ENCODE measurements at regions not wholly inside any gene's neighbourhood (a gene's known extent, or its start where the extent isn't known, plus 50 kb on each side); places are given as distances from the start of the nearest gene placed in this dataset.

DNA sequence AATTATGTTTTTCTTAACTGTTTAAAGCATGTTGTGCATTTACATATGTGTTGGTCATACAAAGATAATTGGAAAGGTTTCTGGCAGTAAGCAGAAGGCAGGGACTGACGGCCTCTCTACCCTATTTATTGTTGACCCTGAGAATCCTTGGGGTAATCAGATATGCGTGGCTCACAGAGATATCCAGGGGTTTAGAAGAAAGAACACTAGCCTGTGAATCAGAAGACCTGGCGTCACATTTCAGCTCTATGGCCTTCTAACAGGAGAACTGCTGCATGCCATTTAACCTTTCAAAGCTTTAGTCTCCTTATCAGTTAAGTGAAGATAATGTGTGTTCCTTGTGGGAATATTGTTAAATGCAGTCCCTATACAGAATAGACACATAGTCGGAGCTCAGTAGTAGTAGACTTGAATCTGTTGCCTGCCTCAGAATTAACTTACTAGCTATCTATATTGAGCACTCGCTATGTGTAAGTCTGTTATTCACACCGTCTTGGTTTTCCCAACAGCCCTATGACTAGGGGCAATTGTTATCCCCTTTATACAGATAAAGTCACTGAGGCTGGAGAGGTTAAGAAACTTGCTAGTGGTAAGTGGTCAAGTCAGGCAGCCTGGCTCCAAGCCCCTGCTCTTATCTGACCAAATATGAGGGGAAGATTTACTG lies 129.6 kb upstream of the ANKRD1 start:
- TF ChIP-seq, protein P1, sequence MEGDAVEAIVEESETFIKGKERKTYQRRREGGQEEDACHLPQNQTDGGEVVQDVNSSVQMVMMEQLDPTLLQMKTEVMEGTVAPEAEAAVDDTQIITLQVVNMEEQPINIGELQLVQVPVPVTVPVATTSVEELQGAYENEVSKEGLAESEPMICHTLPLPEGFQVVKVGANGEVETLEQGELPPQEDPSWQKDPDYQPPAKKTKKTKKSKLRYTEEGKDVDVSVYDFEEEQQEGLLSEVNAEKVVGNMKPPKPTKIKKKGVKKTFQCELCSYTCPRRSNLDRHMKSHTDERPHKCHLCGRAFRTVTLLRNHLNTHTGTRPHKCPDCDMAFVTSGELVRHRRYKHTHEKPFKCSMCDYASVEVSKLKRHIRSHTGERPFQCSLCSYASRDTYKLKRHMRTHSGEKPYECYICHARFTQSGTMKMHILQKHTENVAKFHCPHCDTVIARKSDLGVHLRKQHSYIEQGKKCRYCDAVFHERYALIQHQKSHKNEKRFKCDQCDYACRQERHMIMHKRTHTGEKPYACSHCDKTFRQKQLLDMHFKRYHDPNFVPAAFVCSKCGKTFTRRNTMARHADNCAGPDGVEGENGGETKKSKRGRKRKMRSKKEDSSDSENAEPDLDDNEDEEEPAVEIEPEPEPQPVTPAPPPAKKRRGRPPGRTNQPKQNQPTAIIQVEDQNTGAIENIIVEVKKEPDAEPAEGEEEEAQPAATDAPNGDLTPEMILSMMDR (IDR thresholded peaks at IDR 0.05): no peak
- no peak overlapping the region for H3K4me3 Mint-ChIP-seq
- no peak overlapping the region for H3K4me3 ChIP-seq (ENCODE audit: low read length)
- ATAC-seq (no peak), DNase-seq (no peak)
- no peaks in the 10 kb centered on the region for H3K36me3 Mint-ChIP-seq
- no peaks in the 10 kb centered on the region for H3K27me3 ChIP-seq (ENCODE audit: control insufficient read depth, insufficient read depth, low read length)
- intact Hi-C loops (cut with micrococcal nuclease): no loop called here
- no peaks in the 10 kb centered on the region for H3K9me3 Mint-ChIP-seq
- WGBS (ENCODE audit: insufficient coverage): 92% methylated on average over 6 of the region's 6 CpGs
- H3K4me1 ChIP-seq (ENCODE audit: control insufficient read depth, insufficient read depth, low read length): no peaks in the 10 kb centered on the region
- no peak overlapping the region for H3K27ac ChIP-seq (ENCODE audit: low read length)
- H3K27me3 Mint-ChIP-seq (ENCODE audit: low read depth in 2 of 2): peaks cover 10 to 15% of the 10 kb centered on the region in 2 donors
- no peaks in the 10 kb centered on the region for H3K4me1 Mint-ChIP-seq
- no peak overlapping the region for H3K27ac Mint-ChIP-seq
- H3K9me3 ChIP-seq (ENCODE audit: control insufficient read depth, insufficient read depth, low read length): no peaks in the 10 kb centered on the region
- no peaks in the 10 kb centered on the region for H3K36me3 ChIP-seq (ENCODE audit: control insufficient read depth, insufficient read depth, low read length)

DNA sequence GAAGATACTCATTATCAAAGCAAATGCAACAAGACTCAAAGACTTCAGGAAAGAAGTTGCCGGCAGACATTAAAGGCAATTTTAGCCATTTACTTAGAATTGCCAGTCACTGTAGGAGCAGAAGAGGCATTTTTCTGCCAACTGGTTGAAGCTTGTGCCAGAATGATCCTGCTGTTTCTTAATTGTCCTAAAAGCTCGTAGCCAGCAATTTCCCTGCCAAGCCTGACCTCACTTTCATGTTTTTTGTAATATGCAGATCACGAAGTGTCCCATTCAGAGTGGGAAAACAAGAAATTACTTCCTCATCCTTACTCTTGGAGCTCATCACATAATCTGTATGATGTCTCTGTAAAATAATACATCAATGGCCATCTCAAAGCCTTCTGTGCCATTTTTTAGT lies 130.9 kb upstream of the ANKRD1 start:
- TF ChIP-seq, protein P1 (IDR thresholded peaks at IDR 0.05): no peak
- Histone ChIP-seq H3K27me3 (ENCODE audit: control insufficient read depth, insufficient read depth, low read length) (no peaks in the 10 kb centered on the region), H3K4me3 (ENCODE audit: low read length) (no peak overlapping the region), H3K9me3 (ENCODE audit: control insufficient read depth, insufficient read depth, low read length) (no peaks in the 10 kb centered on the region), H3K4me1 (ENCODE audit: control insufficient read depth, insufficient read depth, low read length) (no peaks in the 10 kb centered on the region), H3K36me3 (ENCODE audit: control insufficient read depth, insufficient read depth, low read length) (no peaks in the 10 kb centered on the region), H3K27ac (ENCODE audit: low read length) (no peak overlapping the region)
- H3K36me3 Mint-ChIP-seq: no peaks in the 10 kb centered on the region
- DNase-seq (no peak), ATAC-seq (no peak)
- H3K9me3 Mint-ChIP-seq: no peaks in the 10 kb centered on the region
- H3K4me1 Mint-ChIP-seq: no peaks in the 10 kb centered on the region
- H3K4me3 Mint-ChIP-seq: no peak overlapping the region
- peaks cover 10 to 11% of the 10 kb centered on the region in 2 donors for H3K27me3 Mint-ChIP-seq (ENCODE audit: low read depth in 2 of 2)
- intact Hi-C loops (cut with micrococcal nuclease): no loop called here
- WGBS (ENCODE audit: insufficient coverage): 83% methylated on average over 3 of the region's 3 CpGs
- no peak overlapping the region for H3K27ac Mint-ChIP-seq

DNA sequence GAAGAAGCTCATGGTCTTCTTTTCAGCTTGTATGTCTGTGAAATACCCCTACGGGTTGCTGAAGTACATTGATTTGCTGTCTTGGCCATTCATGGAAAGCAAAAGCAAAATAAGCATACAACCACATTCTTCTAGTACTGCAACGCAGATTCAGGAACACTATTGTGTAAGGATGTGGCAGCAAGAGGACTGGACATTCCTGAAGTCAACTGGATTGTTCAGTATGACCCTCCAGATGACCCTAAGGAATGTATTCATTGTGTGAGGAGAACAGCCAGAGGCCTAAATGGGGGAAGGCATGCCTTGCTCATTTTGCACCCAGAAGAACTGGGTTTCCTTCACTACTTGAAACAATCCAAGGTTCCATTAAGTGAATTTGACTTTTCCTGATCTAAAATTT lies 133.4 kb upstream of the ANKRD1 start:
- no peak for DNase-seq
- Mint-ChIP-seq H3K36me3 (no peaks in the 10 kb centered on the region), H3K27me3 (ENCODE audit: low read depth in 2 of 2) (peaks cover 13 to 29% of the 10 kb centered on the region in 2 donors), H3K9me3 (no peaks in the 10 kb centered on the region), H3K27ac (no peak overlapping the region), H3K4me3 (no peak overlapping the region), H3K4me1 (no peaks in the 10 kb centered on the region)
- no peak overlapping the region for H3K4me3 ChIP-seq (ENCODE audit: low read length)
- TF ChIP-seq, protein P1 (IDR thresholded peaks at IDR 0.05): no peak
- no peaks in the 10 kb centered on the region for H3K9me3 ChIP-seq (ENCODE audit: control insufficient read depth, insufficient read depth, low read length)
- 85% methylated on average over 2 of the region's 2 CpGs for WGBS (ENCODE audit: insufficient coverage)
- no peak for ATAC-seq
- no peaks in the 10 kb centered on the region for H3K27me3 ChIP-seq (ENCODE audit: control insufficient read depth, insufficient read depth, low read length)
- no peaks in the 10 kb centered on the region for H3K4me1 ChIP-seq (ENCODE audit: control insufficient read depth, insufficient read depth, low read length)
- intact Hi-C loops (cut with micrococcal nuclease): no loop called here
- no peaks in the 10 kb centered on the region for H3K36me3 ChIP-seq (ENCODE audit: control insufficient read depth, insufficient read depth, low read length)
- H3K27ac ChIP-seq (ENCODE audit: low read length): no peak overlapping the region

DNA sequence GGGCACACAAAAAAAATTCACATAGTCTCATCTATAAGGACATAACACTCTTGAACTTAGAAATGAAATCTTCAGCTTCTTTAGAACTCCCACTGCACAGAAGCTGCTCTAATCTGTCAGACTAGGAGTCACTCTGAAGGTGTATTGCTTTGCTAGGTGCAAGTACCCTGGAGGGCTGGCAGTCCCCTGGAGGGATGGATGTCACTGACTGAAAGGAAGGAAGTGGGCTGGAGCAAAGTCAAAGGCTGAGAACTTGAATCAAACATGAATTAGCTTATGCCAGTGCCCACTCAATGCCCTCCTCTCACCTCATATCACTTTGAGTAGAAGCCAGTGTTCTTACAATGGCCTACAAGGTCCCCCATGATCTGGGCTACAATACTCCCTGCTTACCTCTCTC lies 140.3 kb upstream of the ANKRD1 start:
- no peaks in the 10 kb centered on the region for H3K4me1 ChIP-seq (ENCODE audit: control insufficient read depth, insufficient read depth, low read length)
- Mint-ChIP-seq H3K36me3 (no peaks in the 10 kb centered on the region), H3K27me3 (ENCODE audit: low read depth in 2 of 2) (peaks cover 13 to 29% of the 10 kb centered on the region in 2 donors), H3K9me3 (no peaks in the 10 kb centered on the region), H3K4me1 (no peaks in the 10 kb centered on the region), H3K27ac (no peak overlapping the region), H3K4me3 (no peak overlapping the region)
- H3K9me3 ChIP-seq (ENCODE audit: control insufficient read depth, insufficient read depth, low read length): no peaks in the 10 kb centered on the region
- TF ChIP-seq, protein P1 (IDR thresholded peaks at IDR 0.05): no peak
- no peak overlapping the region for H3K27ac ChIP-seq (ENCODE audit: low read length)
- no peak overlapping the region for H3K4me3 ChIP-seq (ENCODE audit: low read length)
- H3K27me3 ChIP-seq (ENCODE audit: control insufficient read depth, insufficient read depth, low read length): no peaks in the 10 kb centered on the region
- H3K36me3 ChIP-seq (ENCODE audit: control insufficient read depth, insufficient read depth, low read length): no peaks in the 10 kb centered on the region
- intact Hi-C loops (cut with micrococcal nuclease): no loop called here
- DNase-seq (no peak), ATAC-seq (no peak)
